Ishikawa (cell line): ENCODE measurements at regions not wholly inside any gene's neighbourhood (a gene's known extent, or its start where the extent isn't known, plus 50 kb on each side); places are given as distances from the start of the nearest gene placed in this dataset.

Source experiments
- CEBPB ChIP-seq: IDR thresholded peaks from 2 replicates; pipeline ENCODE4 v1.6.1; 2012
- CREB1 ChIP-seq: IDR thresholded peaks from 2 replicates; pipeline ENCODE4 v1.6.1; 2012; ENCODE audit warnings: low read depth
- EGR1 ChIP-seq: IDR thresholded peaks from 2 replicates; pipeline ENCODE4 v1.6.1; 2012
- EP300 ChIP-seq: IDR thresholded peaks from 2 replicates; pipeline ENCODE4 v1.6.1; 2012; ENCODE audit warnings: borderline replicate concordance
- FOXM1 ChIP-seq: IDR thresholded peaks from 2 replicates; pipeline ENCODE4 v1.6.1; 2012; ENCODE audit warnings: low read depth, borderline replicate concordance
- NFIC ChIP-seq: IDR thresholded peaks from 2 replicates; pipeline ENCODE4 v1.6.1; 2012
- RAD21 ChIP-seq: IDR thresholded peaks from 2 replicates; pipeline ENCODE4 v1.6.1; 2012; ENCODE audit warnings: low read depth
- REST ChIP-seq: IDR thresholded peaks from 2 replicates; pipeline ENCODE4 v1.6.1; 2012; ENCODE audit warnings: low read depth, mild to moderate bottlenecking
- TAF1 ChIP-seq: IDR thresholded peaks from 2 replicates; pipeline ENCODE4 v1.6.1; 2012; ENCODE audit warnings: low read depth, mild to moderate bottlenecking
- TCF12 ChIP-seq: IDR thresholded peaks from 2 replicates; pipeline ENCODE4 v1.6.1; 2012; ENCODE audit warnings: low read depth
- TEAD4 ChIP-seq: IDR thresholded peaks from 2 replicates; pipeline ENCODE4 v1.6.1; 2012
- YY1 ChIP-seq: IDR thresholded peaks from 2 replicates; pipeline ENCODE4 v1.6.1; 2012; ENCODE audit warnings: low read depth
- ZBTB7A ChIP-seq: IDR thresholded peaks from 2 replicates; pipeline ENCODE4 v1.6.1; 2012; ENCODE audit warnings: low read depth
- TF ChIP-seq, protein P1 (sequence below): IDR thresholded peaks from 2 replicates; pipeline ENCODE4 v1.6.1; 2012
- TF ChIP-seq, protein P2 (sequence below): IDR thresholded peaks from 2 replicates; pipeline ENCODE4 v1.6.1; 2012

GRCh38 chr18:51405683-51406477 is 208.4 kb upstream of the MEX3C start:
- no peak for TF ChIP-seq CEBPB
- TF ChIP-seq NFIC, result no peak
- no peak for TF ChIP-seq TEAD4
- TF ChIP-seq, protein P1, sequence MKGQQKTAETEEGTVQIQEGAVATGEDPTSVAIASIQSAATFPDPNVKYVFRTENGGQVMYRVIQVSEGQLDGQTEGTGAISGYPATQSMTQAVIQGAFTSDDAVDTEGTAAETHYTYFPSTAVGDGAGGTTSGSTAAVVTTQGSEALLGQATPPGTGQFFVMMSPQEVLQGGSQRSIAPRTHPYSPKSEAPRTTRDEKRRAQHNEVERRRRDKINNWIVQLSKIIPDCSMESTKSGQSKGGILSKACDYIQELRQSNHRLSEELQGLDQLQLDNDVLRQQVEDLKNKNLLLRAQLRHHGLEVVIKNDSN, result no peak
- no peak for TF ChIP-seq RAD21
- TF ChIP-seq REST, result no peak
- TF ChIP-seq FOXM1, result no peak
- TF ChIP-seq TCF12, result no peak
- no peak for TF ChIP-seq YY1
- TF ChIP-seq ZBTB7A, result no peak
- no peak for TF ChIP-seq TAF1
- TF ChIP-seq EGR1, result no peak
- no peak for TF ChIP-seq CREB1
- TF ChIP-seq EP300, result no peak
- TF ChIP-seq, protein P2, sequence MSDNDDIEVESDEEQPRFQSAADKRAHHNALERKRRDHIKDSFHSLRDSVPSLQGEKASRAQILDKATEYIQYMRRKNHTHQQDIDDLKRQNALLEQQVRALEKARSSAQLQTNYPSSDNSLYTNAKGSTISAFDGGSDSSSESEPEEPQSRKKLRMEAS, result no peak

- TF ChIP-seq EGR1, result no peak
- TF ChIP-seq FOXM1, result no peak
- TF ChIP-seq NFIC, result no peak
- no peak for TF ChIP-seq CEBPB
- no peak for TF ChIP-seq TAF1
- TF ChIP-seq, protein P2, result no peak
- no peak for TF ChIP-seq TCF12
- no peak for TF ChIP-seq EP300
- no peak for TF ChIP-seq REST
These were observed 220.4 kb upstream of the MEX3C start for GRCh38 chr18:51417643-51418483.

- TF ChIP-seq ZBTB7A, result no peak
These were observed 228.0 kb upstream of the MEX3C start for GRCh38 chr18:51425475-51425874.

- TF ChIP-seq CEBPB, result no peak
- no peak for TF ChIP-seq TEAD4
- TF ChIP-seq EGR1, result no peak
- TF ChIP-seq TCF12, result no peak
- no peak for TF ChIP-seq NFIC
These were observed 228.4 kb upstream of the MEX3C start for GRCh38 chr18:51425889-51426288.

DNA sequence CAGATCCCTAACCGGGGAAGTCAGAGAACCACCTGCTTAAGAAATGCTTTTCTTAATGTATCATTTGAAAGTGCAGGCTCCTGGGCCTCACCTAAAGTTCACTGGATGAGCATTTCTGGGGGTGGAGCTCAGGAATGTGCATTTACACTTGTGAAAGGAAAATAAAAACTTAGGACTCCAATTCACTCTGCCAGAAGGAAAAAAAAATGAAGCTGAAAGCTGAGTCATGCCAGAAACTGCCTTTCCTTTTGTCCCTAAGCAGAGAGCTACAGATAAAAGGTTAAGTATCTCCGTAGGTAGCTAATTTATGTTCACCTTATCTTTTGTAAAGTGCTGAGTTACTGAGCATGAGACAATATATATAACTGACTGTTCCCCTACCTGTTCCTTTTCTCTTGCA is 229.5 kb upstream of the MEX3C start:
- TF ChIP-seq RAD21 (no peak), CEBPB (no peak), FOXM1 (no peak), TCF12 (no peak), YY1 (no peak), TAF1 (no peak), TEAD4 (no peak), EGR1 (no peak), EP300 (no peak), ZBTB7A (no peak), CREB1 (no peak), REST (no peak), NFIC (no peak)
- TF ChIP-seq, protein P2, result no peak
- TF ChIP-seq, protein P1, result no peak
